GM12878 (cell line): ENCODE measurements at regions not wholly inside any gene's neighbourhood (a gene's known extent, or its start where the extent isn't known, plus 50 kb on each side); places are given as distances from the start of the nearest gene placed in this dataset.

Experiments used
- ATAC-seq: fragments of 200-7000 bp; cut with Tn5 transposase; 3 replicates; pipeline ENCODE4 v1.9.1; 2020; ENCODE audit warnings: mild to moderate bottlenecking, moderate library complexity
- BruUV-seq: library from RNA; stranded (reverse); fragments of 400-500 nt; replicated peaks from 2 replicates; lab custom pipeline; 2021; lab: Mats Ljungman, UMichigan
- CTCF ChIA-PET: fragments of 300-600 bp; sonication (Branson Sonifier 250); formaldehyde crosslinking; extraction: SDS; loops from one replicate; lab custom pipeline; 2021; ENCODE audit warnings: inconsistent platforms; lab: Yijun Ruan, JAX
- POLR2A ChIA-PET: fragments of 350-600 bp; formaldehyde crosslinking; extraction: SDS; loops from one replicate; lab custom pipeline; 2021; ENCODE audit warnings: inconsistent platforms; lab: Charles Lee
- RAD21 ChIA-PET: fragments of 300-600 bp; sonication (Branson Sonifier 250); formaldehyde crosslinking; loops from one replicate; lab custom pipeline; 2023; ENCODE audit warnings: antibody characterized with exemption; ENCODE audit not compliant: unreplicated experiment; lab: Charles Lee
- SMC1A ChIA-PET: fragments of 300-600 bp; sonication (Branson Sonifier 250); formaldehyde crosslinking; loops from one replicate; lab custom pipeline; 2023; ENCODE audit not compliant: unreplicated experiment, uncharacterized antibody; lab: Charles Lee
- DNase-seq: peaks from one replicate; pipeline ENCODE4 v3.0.0-alpha.2; 2011; ENCODE audit warnings: low read depth, low spot score
- FAIRE-seq: peaks from 3 replicates; lab custom pipeline; 2011; peaks lifted over from hg19 to GRCh38; lab: Jason Lieb, UNC
- H2AFZ ChIP-seq: 2 replicates; pipeline ENCODE4 v1.6.0; 2011; ENCODE audit warnings: low read depth, low read length, control low read depth; ENCODE audit not compliant: control insufficient read depth
- H3K27ac ChIP-seq: 2 replicates; pipeline ENCODE4 v1.5.1; 2011; ENCODE audit warnings: control low read depth; ENCODE audit not compliant: control insufficient read depth, insufficient read depth
- H3K27me3 ChIP-seq, 2 experiments: replicated peaks in 1 of 2; 2 replicates each; pipeline versions ENCODE4 v1.6.0 to v1.6.1; 2011; ENCODE audit warnings: low read length in 1 of 2; ENCODE audit not compliant: control insufficient read depth in 2 of 2, insufficient read depth in 2 of 2
- H3K36me3 ChIP-seq, 2 experiments: 2 replicates each; pipeline ENCODE4 v1.5.1; 2011; ENCODE audit warnings: low read length in 1 of 2; ENCODE audit not compliant: control insufficient read depth in 2 of 2, insufficient read depth in 2 of 2
- H3K4me1 ChIP-seq: 2 replicates; pipeline ENCODE4 v1.6.1; 2011; ENCODE audit warnings: mild to moderate bottlenecking, low read length, moderate library complexity, mixed read lengths; ENCODE audit not compliant: control insufficient read depth, insufficient read depth
- H3K4me2 ChIP-seq: 2 replicates; pipeline ENCODE4 v1.6.0; 2011; ENCODE audit warnings: control low read depth; ENCODE audit not compliant: control insufficient read depth, insufficient read depth
- H3K4me3 ChIP-seq: fragments of 200-600 bp; sonication (generic); 2 replicates; pipeline ENCODE4 v1.5.1; 2016
- H3K79me2 ChIP-seq: 2 replicates; pipeline ENCODE4 v1.6.0; 2011; ENCODE audit warnings: low read length; ENCODE audit not compliant: control insufficient read depth, insufficient read depth
- H3K9ac ChIP-seq: 2 replicates; pipeline ENCODE4 v1.8.0; 2011; ENCODE audit warnings: low read length, control low read depth, mixed read lengths; ENCODE audit not compliant: control insufficient read depth, insufficient read depth
- H3K9me3 ChIP-seq: replicated peaks from 3 replicates; pipeline ENCODE4 v1.5.1; 2011; ENCODE audit warnings: mild to moderate bottlenecking, low read length; ENCODE audit not compliant: control insufficient read depth, insufficient read depth
- H4K20me1 ChIP-seq: 2 replicates; pipeline ENCODE4 v1.6.0; 2011; ENCODE audit not compliant: control insufficient read depth, insufficient read depth
- CHD4 ChIP-seq: fragments of 200-600 bp; sonication (generic); IDR thresholded peaks from 2 replicates; pipeline ENCODE4 v1.6.1; 2016; ENCODE audit warnings: mild to moderate bottlenecking
- GABPA ChIP-seq: IDR thresholded peaks from 2 replicates; pipeline ENCODE4 v1.6.1; 2014; ENCODE audit warnings: antibody characterized with exemption, low read depth, mild to moderate bottlenecking, inconsistent platforms
- HDAC6 ChIP-seq: fragments of 200-600 bp; sonication (generic); IDR thresholded peaks from one replicate; pipeline ENCODE4 v1.8.0; 2017; ENCODE audit warnings: antibody characterized with exemption; ENCODE audit not compliant: unreplicated experiment
- LARP7 ChIP-seq: fragments of 450-650 bp; IDR thresholded peaks from 2 replicates; pipeline ENCODE4 v1.6.1; 2017; ENCODE audit warnings: mild to moderate bottlenecking
- MAX ChIP-seq: IDR thresholded peaks from 2 replicates; pipeline ENCODE4 v1.6.1; 2012; ENCODE audit warnings: low read depth, low read length, improper control_type of control experiment
- MYC ChIP-seq: IDR thresholded peaks from 2 replicates; pipeline ENCODE4 v1.6.1; 2011; ENCODE audit warnings: mild to moderate bottlenecking, low read length, moderate library complexity, inconsistent platforms; ENCODE audit not compliant: insufficient read depth, insufficient replicate concordance, insufficient read length, severe bottlenecking
- PAX8 ChIP-seq: fragments of 450-650 bp; IDR thresholded peaks from 2 replicates; pipeline ENCODE4 v1.6.1; 2017; ENCODE audit warnings: mild to moderate bottlenecking, moderate library complexity
- POLR2AphosphoS5 ChIP-seq: IDR thresholded peaks from 2 replicates; pipeline ENCODE4 v1.6.1; 2011; ENCODE audit warnings: mild to moderate bottlenecking, low read length, inconsistent platforms
- SMAD1 ChIP-seq: fragments of 450-650 bp; IDR thresholded peaks from 2 replicates; pipeline ENCODE4 v1.6.1; 2018; ENCODE audit warnings: mild to moderate bottlenecking, low read depth; ENCODE audit not compliant: partially characterized antibody
- ZBED1 ChIP-seq: IDR thresholded peaks from 2 replicates; pipeline ENCODE4 v1.6.1; 2016; ENCODE audit warnings: borderline replicate concordance
- ZNF207 ChIP-seq: fragments of 450-650 bp; IDR thresholded peaks from 2 replicates; pipeline ENCODE4 v1.6.1; 2014; ENCODE audit warnings: antibody characterized with exemption, mild to moderate bottlenecking, borderline replicate concordance
- WGBS: methylation state at CpG from one replicate; pipeline ENCODE4 v1.1.6; 2016; ENCODE audit warnings: low lambda C conversion rate; ENCODE audit not compliant: insufficient replicate concordance, insufficient coverage; ENCODE audit errors: missing lambda C conversion rate; 5-methylcytosine and 5-hydroxymethylcytosine counted together
- in situ Hi-C: fragments of 300-500 bp; cut with MboI; formaldehyde crosslinking; loops from 9 replicates; pipeline ENCODE4 v1.14.3; 2018; ENCODE audit warnings: mixed read lengths
- intact Hi-C: fragments of 100-400 bp; cut with micrococcal nuclease; formaldehyde crosslinking; loops from one replicate; pipeline ENCODE4 v1.14.2; 2022; ENCODE audit not compliant: unreplicated experiment
- TF ChIP-seq, protein P1 (sequence below): IDR thresholded peaks from 2 replicates; pipeline ENCODE4 v1.6.1; 2011; ENCODE audit warnings: borderline replicate concordance, low read depth, mild to moderate bottlenecking, moderate library complexity, low read length; ENCODE audit not compliant: insufficient read depth, poor library complexity, severe bottlenecking
- TF ChIP-seq, protein P2 (sequence below): fragments of 450-650 bp; IDR thresholded peaks from 2 replicates; pipeline ENCODE4 v1.6.1; 2017; ENCODE audit warnings: mild to moderate bottlenecking

GRCh38 chr16:9332574-9333148 lies 241.2 kb downstream of the HAPSTR1 start:
- SMC1A ChIA-PET, result no interaction called here
- no peaks in the 10 kb centered on the region for H3K36me3 ChIP-seq
- H3K27me3 ChIP-seq, result no peaks in the 10 kb centered on the region; a peak in 1 of 4 replicates
- no peak for FAIRE-seq
- RAD21 ChIA-PET, result no interaction called here
- no peak overlapping the region for H3K4me2 ChIP-seq
- intact Hi-C loops (no loop called here), in situ Hi-C loops (no loop called here)
- no peak overlapping the region for H3K4me3 ChIP-seq
- no peak overlapping the region for H2AFZ ChIP-seq
- no peak for TF ChIP-seq ZBED1
- no peak for TF ChIP-seq HDAC6
- TF ChIP-seq MYC, result no peak
- TF ChIP-seq PAX8, result no peak
- no peak for TF ChIP-seq ZNF207
- no peak for TF ChIP-seq GABPA
- TF ChIP-seq SMAD1, result no peak
- TF ChIP-seq CHD4, result no peak
- WGBS, result 14% methylated on average over 5 of the region's 5 CpGs
- POLR2A ChIA-PET, result no interaction called here
- no peak for DNase-seq
- ATAC-seq, result no peak
- no peaks in the 10 kb centered on the region for H4K20me1 ChIP-seq
- CTCF ChIA-PET, result no interaction called here
- BruUV-seq, result no TSS peak
- no peaks in the 10 kb centered on the region for H3K4me1 ChIP-seq
- no peaks in the 10 kb centered on the region for H3K9me3 ChIP-seq
- no peak overlapping the region for H3K27ac ChIP-seq
- no peak overlapping the region for H3K9ac ChIP-seq
- no peaks in the 10 kb centered on the region for H3K79me2 ChIP-seq

- no peak for FAIRE-seq
- in situ Hi-C loops, result no loop called here
- POLR2A ChIA-PET, result no interaction called here
These were observed 242.0 kb downstream of the HAPSTR1 start for GRCh38 chr16:9333469-9333868.

More at GRCh38 chr16:9333469-9333868, 242.0 kb downstream of the HAPSTR1 start:
- Histone ChIP-seq H3K9me3 (no peaks in the 10 kb centered on the region), H3K36me3 (no peaks in the 10 kb centered on the region), H3K4me2 (no peak overlapping the region), H3K27me3 (no peaks in the 10 kb centered on the region; a peak in 1 of 4 replicates), H2AFZ (no peak overlapping the region), H3K27ac (no peak overlapping the region), H3K4me3 (no peak overlapping the region), H3K9ac (no peak overlapping the region), H3K79me2 (no peaks in the 10 kb centered on the region), H4K20me1 (no peaks in the 10 kb centered on the region), H3K4me1 (no peaks in the 10 kb centered on the region)
- ChIA-PET SMC1A (no interaction called here), CTCF (no interaction called here), RAD21 (no interaction called here)
- TF ChIP-seq MAX (no peak), POLR2AphosphoS5 (no peak), LARP7 (no peak)
- TF ChIP-seq, protein P1, sequence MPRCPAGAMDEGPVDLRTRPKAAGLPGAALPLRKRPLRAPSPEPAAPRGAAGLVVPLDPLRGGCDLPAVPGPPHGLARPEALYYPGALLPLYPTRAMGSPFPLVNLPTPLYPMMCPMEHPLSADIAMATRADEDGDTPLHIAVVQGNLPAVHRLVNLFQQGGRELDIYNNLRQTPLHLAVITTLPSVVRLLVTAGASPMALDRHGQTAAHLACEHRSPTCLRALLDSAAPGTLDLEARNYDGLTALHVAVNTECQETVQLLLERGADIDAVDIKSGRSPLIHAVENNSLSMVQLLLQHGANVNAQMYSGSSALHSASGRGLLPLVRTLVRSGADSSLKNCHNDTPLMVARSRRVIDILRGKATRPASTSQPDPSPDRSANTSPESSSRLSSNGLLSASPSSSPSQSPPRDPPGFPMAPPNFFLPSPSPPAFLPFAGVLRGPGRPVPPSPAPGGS, result no peak
- TF ChIP-seq, protein P2, sequence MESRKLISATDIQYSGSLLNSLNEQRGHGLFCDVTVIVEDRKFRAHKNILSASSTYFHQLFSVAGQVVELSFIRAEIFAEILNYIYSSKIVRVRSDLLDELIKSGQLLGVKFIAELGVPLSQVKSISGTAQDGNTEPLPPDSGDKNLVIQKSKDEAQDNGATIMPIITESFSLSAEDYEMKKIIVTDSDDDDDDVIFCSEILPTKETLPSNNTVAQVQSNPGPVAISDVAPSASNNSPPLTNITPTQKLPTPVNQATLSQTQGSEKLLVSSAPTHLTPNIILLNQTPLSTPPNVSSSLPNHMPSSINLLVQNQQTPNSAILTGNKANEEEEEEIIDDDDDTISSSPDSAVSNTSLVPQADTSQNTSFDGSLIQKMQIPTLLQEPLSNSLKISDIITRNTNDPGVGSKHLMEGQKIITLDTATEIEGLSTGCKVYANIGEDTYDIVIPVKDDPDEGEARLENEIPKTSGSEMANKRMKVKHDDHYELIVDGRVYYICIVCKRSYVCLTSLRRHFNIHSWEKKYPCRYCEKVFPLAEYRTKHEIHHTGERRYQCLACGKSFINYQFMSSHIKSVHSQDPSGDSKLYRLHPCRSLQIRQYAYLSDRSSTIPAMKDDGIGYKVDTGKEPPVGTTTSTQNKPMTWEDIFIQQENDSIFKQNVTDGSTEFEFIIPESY, result no peak
- intact Hi-C loops, result no loop called here
- DNase-seq (no peak), ATAC-seq (no peak)
- WGBS, result 33% methylated on average over 2 of the region's 2 CpGs
- BruUV-seq, result no TSS peak
